HL-60 (cell line): ENCODE measurements at regions not wholly inside any gene's neighbourhood (a gene's known extent, or its start where the extent isn't known, plus 50 kb on each side); places are given as distances from the start of the nearest gene placed in this dataset.

Source experiments
- GABPA ChIP-seq: IDR thresholded peaks from 2 replicates; pipeline ENCODE4 v1.6.1; 2012; ENCODE audit warnings: low read depth
- POLR2AphosphoS5 ChIP-seq: IDR thresholded peaks from 2 replicates; pipeline ENCODE4 v1.6.1; 2012; ENCODE audit warnings: low read depth
- TF ChIP-seq, protein P1 (sequence below): IDR thresholded peaks from one replicate; pipeline ENCODE4 v1.5.1; 2011; ENCODE audit warnings: low read length, control low read depth, inconsistent platforms; ENCODE audit not compliant: insufficient read depth
- TF ChIP-seq, protein P2 (sequence below): IDR thresholded peaks from 2 replicates; pipeline ENCODE4 v1.6.1; 2012; ENCODE audit warnings: low read depth; ENCODE audit not compliant: insufficient replicate concordance

DNA sequence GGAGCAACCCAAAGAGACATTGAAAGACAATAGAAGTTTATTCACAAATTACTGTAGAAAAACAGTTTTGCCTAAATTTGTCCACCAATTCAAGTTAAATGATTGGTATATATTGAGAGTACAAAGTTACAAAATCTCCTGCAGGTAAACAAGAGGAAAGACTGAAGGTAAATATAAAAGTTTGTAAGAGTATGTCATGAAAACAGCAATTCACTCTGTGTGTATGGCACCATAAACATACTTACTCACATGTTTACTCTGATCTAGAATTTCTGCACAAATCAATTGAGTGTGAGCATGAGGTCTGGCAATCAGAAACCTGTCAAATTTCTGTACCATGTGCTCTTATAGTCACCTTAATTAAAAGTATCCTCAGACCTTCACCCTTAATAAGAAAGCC, 800.9 kb upstream of the MBL2 start:
- TF ChIP-seq, protein P1, sequence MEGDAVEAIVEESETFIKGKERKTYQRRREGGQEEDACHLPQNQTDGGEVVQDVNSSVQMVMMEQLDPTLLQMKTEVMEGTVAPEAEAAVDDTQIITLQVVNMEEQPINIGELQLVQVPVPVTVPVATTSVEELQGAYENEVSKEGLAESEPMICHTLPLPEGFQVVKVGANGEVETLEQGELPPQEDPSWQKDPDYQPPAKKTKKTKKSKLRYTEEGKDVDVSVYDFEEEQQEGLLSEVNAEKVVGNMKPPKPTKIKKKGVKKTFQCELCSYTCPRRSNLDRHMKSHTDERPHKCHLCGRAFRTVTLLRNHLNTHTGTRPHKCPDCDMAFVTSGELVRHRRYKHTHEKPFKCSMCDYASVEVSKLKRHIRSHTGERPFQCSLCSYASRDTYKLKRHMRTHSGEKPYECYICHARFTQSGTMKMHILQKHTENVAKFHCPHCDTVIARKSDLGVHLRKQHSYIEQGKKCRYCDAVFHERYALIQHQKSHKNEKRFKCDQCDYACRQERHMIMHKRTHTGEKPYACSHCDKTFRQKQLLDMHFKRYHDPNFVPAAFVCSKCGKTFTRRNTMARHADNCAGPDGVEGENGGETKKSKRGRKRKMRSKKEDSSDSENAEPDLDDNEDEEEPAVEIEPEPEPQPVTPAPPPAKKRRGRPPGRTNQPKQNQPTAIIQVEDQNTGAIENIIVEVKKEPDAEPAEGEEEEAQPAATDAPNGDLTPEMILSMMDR = no peak
- TF ChIP-seq POLR2AphosphoS5 = no peak
- TF ChIP-seq GABPA = no peak
- TF ChIP-seq, protein P2, sequence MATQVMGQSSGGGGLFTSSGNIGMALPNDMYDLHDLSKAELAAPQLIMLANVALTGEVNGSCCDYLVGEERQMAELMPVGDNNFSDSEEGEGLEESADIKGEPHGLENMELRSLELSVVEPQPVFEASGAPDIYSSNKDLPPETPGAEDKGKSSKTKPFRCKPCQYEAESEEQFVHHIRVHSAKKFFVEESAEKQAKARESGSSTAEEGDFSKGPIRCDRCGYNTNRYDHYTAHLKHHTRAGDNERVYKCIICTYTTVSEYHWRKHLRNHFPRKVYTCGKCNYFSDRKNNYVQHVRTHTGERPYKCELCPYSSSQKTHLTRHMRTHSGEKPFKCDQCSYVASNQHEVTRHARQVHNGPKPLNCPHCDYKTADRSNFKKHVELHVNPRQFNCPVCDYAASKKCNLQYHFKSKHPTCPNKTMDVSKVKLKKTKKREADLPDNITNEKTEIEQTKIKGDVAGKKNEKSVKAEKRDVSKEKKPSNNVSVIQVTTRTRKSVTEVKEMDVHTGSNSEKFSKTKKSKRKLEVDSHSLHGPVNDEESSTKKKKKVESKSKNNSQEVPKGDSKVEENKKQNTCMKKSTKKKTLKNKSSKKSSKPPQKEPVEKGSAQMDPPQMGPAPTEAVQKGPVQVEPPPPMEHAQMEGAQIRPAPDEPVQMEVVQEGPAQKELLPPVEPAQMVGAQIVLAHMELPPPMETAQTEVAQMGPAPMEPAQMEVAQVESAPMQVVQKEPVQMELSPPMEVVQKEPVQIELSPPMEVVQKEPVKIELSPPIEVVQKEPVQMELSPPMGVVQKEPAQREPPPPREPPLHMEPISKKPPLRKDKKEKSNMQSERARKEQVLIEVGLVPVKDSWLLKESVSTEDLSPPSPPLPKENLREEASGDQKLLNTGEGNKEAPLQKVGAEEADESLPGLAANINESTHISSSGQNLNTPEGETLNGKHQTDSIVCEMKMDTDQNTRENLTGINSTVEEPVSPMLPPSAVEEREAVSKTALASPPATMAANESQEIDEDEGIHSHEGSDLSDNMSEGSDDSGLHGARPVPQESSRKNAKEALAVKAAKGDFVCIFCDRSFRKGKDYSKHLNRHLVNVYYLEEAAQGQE = no peak
